ENCODE measurements at regions not wholly inside any gene's neighbourhood (a gene's known extent, or its start where the extent isn't known, plus 50 kb on each side); places are given as distances from the start of the nearest gene placed in this dataset.

DNA sequence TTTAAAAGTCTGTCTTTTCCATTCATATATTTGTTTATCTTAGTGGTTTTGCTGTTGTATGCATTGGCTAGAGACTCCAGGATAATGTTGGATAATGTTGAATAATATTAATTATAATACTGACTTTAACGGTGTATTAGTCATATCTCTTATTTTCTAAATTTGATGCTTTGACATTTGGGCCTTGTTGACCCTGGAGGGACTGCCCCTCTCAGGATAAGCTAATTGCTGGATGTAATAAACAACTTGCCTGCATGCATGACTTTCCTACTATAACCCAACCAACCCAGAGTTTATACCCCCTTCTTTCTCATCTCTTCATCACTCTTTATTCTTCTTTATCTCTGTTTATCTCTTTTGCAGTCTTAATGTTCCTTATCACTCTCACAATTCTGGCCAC is 90.9 kb upstream of the ABI1 start:
- TF ChIP-seq, protein P1, sequence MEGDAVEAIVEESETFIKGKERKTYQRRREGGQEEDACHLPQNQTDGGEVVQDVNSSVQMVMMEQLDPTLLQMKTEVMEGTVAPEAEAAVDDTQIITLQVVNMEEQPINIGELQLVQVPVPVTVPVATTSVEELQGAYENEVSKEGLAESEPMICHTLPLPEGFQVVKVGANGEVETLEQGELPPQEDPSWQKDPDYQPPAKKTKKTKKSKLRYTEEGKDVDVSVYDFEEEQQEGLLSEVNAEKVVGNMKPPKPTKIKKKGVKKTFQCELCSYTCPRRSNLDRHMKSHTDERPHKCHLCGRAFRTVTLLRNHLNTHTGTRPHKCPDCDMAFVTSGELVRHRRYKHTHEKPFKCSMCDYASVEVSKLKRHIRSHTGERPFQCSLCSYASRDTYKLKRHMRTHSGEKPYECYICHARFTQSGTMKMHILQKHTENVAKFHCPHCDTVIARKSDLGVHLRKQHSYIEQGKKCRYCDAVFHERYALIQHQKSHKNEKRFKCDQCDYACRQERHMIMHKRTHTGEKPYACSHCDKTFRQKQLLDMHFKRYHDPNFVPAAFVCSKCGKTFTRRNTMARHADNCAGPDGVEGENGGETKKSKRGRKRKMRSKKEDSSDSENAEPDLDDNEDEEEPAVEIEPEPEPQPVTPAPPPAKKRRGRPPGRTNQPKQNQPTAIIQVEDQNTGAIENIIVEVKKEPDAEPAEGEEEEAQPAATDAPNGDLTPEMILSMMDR (conservative IDR thresholded peaks at IDR 0.05 in 1 of 2, IDR thresholded peaks at IDR 0.05 in 1 of 2; ENCODE audit: extremely low read depth in 1 of 2, insufficient read depth in 1 of 2, low read depth in 1 of 2, low read length in 2 of 2): no peak
- no peak for TF ChIP-seq EZH2 (IDR thresholded peaks at IDR 0.05; ENCODE audit: borderline replicate concordance, low read length)
